ENCODE measurements at regions not wholly inside any gene's neighbourhood (a gene's known extent, or its start where the extent isn't known, plus 50 kb on each side); places are given as distances from the start of the nearest gene placed in this dataset.

DNA sequence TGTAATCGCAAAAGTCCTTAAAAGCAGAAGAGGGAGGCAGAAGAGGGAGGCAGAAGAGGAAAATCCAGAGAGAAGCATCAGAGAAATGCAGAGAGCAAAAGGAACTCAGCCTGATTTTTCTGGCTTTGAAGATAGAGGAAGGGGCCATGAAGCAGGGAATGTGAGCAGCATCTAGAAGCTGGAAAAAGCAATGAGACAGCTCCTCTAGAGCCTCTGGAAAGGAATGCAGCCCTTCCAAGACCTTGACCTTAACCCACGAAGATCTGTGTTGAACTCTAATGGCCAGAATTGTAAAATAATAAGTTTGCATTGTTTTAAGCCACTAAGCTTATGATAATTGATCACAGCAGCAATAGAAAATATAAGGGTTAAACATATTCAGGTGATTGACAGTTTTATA is 159.6 kb downstream of the ATPSCKMT start:
- no peak for DNase-seq (ENCODE audit: low spot score)
- H3K4me3 Mint-ChIP-seq (ENCODE audit: unreplicated experiment), result no peak overlapping the region
- H3K27me3 Mint-ChIP-seq (ENCODE audit: unreplicated experiment), result peaks cover 1% of the 10 kb centered on the region
- no peak overlapping the region for H3K27ac Mint-ChIP-seq (ENCODE audit: unreplicated experiment)
- TF ChIP-seq, protein P1, sequence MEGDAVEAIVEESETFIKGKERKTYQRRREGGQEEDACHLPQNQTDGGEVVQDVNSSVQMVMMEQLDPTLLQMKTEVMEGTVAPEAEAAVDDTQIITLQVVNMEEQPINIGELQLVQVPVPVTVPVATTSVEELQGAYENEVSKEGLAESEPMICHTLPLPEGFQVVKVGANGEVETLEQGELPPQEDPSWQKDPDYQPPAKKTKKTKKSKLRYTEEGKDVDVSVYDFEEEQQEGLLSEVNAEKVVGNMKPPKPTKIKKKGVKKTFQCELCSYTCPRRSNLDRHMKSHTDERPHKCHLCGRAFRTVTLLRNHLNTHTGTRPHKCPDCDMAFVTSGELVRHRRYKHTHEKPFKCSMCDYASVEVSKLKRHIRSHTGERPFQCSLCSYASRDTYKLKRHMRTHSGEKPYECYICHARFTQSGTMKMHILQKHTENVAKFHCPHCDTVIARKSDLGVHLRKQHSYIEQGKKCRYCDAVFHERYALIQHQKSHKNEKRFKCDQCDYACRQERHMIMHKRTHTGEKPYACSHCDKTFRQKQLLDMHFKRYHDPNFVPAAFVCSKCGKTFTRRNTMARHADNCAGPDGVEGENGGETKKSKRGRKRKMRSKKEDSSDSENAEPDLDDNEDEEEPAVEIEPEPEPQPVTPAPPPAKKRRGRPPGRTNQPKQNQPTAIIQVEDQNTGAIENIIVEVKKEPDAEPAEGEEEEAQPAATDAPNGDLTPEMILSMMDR (IDR thresholded peaks at IDR 0.05; ENCODE audit: unreplicated experiment), result no peak
- no peaks in the 10 kb centered on the region for H3K36me3 Mint-ChIP-seq (ENCODE audit: low read depth, unreplicated experiment)
- H3K9me3 Mint-ChIP-seq (ENCODE audit: unreplicated experiment), result peaks cover 4% of the 10 kb centered on the region
- H3K4me1 Mint-ChIP-seq (ENCODE audit: unreplicated experiment), result no peaks in the 10 kb centered on the region

DNA sequence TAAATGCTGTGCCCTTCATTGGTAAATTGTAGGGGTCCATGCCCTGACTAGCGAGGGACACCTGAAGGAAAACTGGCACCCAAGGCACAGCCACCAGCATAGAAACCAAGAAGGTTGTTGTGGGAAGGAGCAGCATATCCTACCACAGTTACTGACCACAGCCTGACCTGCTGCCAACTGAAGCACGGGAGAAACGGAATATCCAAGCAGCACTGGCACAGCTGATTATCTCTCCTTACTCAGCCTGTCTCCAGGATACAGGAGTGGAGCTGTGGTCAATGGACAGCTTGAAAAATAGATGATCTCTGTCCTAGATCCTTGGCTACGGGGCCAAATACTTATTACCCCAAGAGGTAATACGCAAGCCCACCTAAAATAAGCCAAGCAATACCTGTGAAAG is 164.5 kb downstream of the ATPSCKMT start:
- TF ChIP-seq, protein P1 (IDR thresholded peaks at IDR 0.05; ENCODE audit: unreplicated experiment), result no peak
- Mint-ChIP-seq H3K9me3 (ENCODE audit: unreplicated experiment) (no peaks in the 10 kb centered on the region), H3K4me3 (ENCODE audit: unreplicated experiment) (no peak overlapping the region), H3K36me3 (ENCODE audit: low read depth, unreplicated experiment) (no peaks in the 10 kb centered on the region), H3K4me1 (ENCODE audit: unreplicated experiment) (no peaks in the 10 kb centered on the region), H3K27ac (ENCODE audit: unreplicated experiment) (no peak overlapping the region), H3K27me3 (ENCODE audit: unreplicated experiment) (peaks cover 1% of the 10 kb centered on the region)
- DNase-seq (ENCODE audit: low spot score), result no peak

DNA sequence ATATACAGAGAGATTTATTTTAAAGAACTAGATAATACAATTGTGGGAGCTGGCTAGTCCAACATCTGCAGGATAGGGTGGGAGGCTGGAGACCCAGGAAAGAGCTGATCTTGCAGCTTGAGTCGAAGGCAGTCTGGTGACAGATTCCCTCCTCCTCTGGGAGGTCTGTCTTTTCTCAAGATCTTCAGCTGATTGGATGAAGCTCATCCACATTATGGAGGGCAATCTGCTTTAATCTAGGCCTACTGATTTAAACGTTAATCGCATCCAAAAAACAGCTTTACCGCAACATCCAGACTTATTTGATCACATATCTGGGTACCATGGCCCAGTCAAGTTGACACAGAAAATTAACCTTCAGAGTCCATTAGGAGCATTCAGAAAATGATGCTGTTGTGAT is 168.1 kb downstream of the ATPSCKMT start:
- no peak overlapping the region for H3K4me3 Mint-ChIP-seq (ENCODE audit: unreplicated experiment)
- no peaks in the 10 kb centered on the region for H3K9me3 Mint-ChIP-seq (ENCODE audit: unreplicated experiment)
- H3K27me3 Mint-ChIP-seq (ENCODE audit: unreplicated experiment), result no peaks in the 10 kb centered on the region
- no peak for DNase-seq (ENCODE audit: low spot score)
- H3K27ac Mint-ChIP-seq (ENCODE audit: unreplicated experiment), result no peak overlapping the region
- H3K36me3 Mint-ChIP-seq (ENCODE audit: low read depth, unreplicated experiment), result no peaks in the 10 kb centered on the region
- TF ChIP-seq, protein P1 (IDR thresholded peaks at IDR 0.05; ENCODE audit: unreplicated experiment), result no peak
- no peaks in the 10 kb centered on the region for H3K4me1 Mint-ChIP-seq (ENCODE audit: unreplicated experiment)

DNA sequence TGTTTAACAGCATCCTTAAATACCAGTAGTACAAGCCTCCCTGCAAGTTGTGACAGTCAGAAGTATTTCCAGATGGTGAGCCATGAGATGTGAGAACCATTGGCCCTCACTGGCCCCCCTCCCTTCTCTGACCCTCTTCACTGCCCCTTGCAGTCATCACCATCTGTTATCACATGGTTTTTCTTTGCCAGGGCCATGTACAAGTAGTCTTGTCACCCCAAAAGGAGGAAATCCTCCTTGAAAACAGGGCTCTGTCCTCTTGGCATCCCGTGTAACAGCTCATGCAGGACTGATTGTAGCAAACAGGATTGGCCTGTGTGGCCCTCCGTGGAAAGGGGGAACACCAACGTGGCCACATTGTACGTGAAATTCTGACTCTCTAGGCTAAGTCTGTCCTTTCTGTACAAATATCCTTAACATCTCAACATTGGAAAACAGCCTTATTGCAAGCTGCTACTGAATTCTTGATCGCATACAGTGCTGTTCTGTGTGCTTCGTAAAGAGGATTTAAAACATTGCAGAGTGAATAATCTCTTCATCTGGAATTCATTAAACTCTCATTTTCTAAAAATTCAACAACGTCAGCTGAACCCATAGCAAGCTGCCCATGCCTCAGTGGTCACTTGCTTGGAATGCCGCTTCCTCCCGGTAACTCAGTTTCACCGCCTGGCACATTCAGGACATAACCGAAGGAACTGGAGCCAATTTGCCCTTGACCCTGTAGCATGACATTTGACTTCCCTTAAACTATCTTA is 171.7 kb downstream of the ATPSCKMT start:
- Mint-ChIP-seq H3K9me3 (ENCODE audit: unreplicated experiment) (no peaks in the 10 kb centered on the region), H3K27ac (ENCODE audit: unreplicated experiment) (no peak overlapping the region), H3K4me1 (ENCODE audit: unreplicated experiment) (no peaks in the 10 kb centered on the region), H3K36me3 (ENCODE audit: low read depth, unreplicated experiment) (no peaks in the 10 kb centered on the region), H3K4me3 (ENCODE audit: unreplicated experiment) (no peak overlapping the region), H3K27me3 (ENCODE audit: unreplicated experiment) (no peaks in the 10 kb centered on the region)
- TF ChIP-seq, protein P1 (IDR thresholded peaks at IDR 0.05; ENCODE audit: unreplicated experiment), result no peak
- DNase-seq (ENCODE audit: low spot score), result no peak

DNA sequence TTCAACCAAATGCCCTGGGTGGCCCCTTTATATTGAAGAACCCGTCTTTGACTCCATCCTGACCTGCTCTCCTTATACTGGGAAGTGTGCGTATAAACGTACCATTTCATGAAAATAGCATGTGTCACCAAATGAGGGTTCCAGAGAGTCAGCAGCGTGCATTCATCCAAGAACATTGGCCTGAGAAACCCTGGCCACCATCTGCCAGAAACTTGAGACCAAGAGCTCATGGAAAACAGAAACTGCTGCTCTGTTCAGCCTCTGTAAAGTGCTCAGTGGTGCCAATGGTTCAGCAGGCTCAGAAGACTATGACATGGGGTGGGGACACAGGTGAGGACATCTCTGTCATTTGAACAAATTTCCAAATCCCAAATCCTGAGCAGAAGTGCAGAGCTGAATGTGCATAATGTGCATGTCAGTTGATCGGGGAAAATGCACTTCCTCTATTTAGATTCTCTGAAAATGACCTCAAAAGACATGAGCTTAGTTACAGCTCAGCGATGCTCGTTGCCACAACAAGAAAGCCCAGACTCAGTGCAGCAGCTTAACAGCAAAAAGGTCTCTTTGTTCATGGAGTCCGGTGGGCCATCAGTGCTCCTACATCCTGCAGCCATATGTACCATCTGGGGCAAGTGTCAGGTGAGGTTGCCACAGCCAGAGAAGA is 176.1 kb downstream of the ATPSCKMT start:
- Mint-ChIP-seq H3K27me3 (ENCODE audit: unreplicated experiment) (no peaks in the 10 kb centered on the region), H3K36me3 (ENCODE audit: low read depth, unreplicated experiment) (no peaks in the 10 kb centered on the region), H3K9me3 (ENCODE audit: unreplicated experiment) (no peaks in the 10 kb centered on the region), H3K4me1 (ENCODE audit: unreplicated experiment) (no peaks in the 10 kb centered on the region), H3K27ac (ENCODE audit: unreplicated experiment) (no peak overlapping the region), H3K4me3 (ENCODE audit: unreplicated experiment) (no peak overlapping the region)
- TF ChIP-seq, protein P1 (IDR thresholded peaks at IDR 0.05; ENCODE audit: unreplicated experiment), result no peak
- no peak for DNase-seq (ENCODE audit: low spot score)
